ENCODE measurements at regions not wholly inside any gene's neighbourhood (a gene's known extent, or its start where the extent isn't known, plus 50 kb on each side); places are given as distances from the start of the nearest gene placed in this dataset.
"Not testable (repeated sequence)": the region's sequence is repeated elsewhere in the genome, so short reads cannot be mapped to it uniquely, and the experiment has no call there.

DNA sequence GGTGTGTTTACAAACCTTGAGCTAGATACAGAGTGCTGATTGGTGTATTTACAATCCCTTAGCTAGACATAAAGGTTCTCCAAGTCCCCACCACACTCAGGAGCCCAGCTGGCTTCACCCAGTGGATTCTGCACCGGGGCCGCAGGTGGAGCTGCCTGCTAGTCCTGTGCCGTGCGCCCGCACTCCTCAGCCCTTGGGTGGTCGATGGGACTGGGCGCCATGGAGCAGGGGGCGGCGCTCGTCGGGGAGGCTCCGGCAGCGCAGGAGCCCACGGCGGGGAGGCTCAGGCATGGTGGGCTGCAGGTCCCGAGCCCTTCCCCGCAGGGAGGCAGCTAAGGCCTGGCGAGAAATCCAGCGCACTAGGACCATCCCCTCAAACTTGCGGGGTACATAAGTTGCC is 124.2 kb upstream of the EEF2KMT start:
- TF ChIP-seq, protein P1, sequence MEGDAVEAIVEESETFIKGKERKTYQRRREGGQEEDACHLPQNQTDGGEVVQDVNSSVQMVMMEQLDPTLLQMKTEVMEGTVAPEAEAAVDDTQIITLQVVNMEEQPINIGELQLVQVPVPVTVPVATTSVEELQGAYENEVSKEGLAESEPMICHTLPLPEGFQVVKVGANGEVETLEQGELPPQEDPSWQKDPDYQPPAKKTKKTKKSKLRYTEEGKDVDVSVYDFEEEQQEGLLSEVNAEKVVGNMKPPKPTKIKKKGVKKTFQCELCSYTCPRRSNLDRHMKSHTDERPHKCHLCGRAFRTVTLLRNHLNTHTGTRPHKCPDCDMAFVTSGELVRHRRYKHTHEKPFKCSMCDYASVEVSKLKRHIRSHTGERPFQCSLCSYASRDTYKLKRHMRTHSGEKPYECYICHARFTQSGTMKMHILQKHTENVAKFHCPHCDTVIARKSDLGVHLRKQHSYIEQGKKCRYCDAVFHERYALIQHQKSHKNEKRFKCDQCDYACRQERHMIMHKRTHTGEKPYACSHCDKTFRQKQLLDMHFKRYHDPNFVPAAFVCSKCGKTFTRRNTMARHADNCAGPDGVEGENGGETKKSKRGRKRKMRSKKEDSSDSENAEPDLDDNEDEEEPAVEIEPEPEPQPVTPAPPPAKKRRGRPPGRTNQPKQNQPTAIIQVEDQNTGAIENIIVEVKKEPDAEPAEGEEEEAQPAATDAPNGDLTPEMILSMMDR (IDR thresholded peaks at IDR 0.05): not testable (repeated sequence)
- not testable (repeated sequence) for TF ChIP-seq POLR2A (IDR thresholded peaks at IDR 0.05)
